Heart left ventricle (tissue), 13 donors: ENCODE measurements at regions not wholly inside any gene's neighbourhood (a gene's known extent, or its start where the extent isn't known, plus 50 kb on each side); places are given as distances from the start of the nearest gene placed in this dataset.

Source experiments
- CTCF ChIP-seq, 12 donors: fragments of 200-600 bp; sonication (generic) in 4 of 12; IDR thresholded peaks; one replicate each; pipeline versions ENCODE4 v1.5.0 to v1.8.0; 2018 to 2022; ENCODE audit warnings: antibody characterized with exemption in 12 of 12, mild to moderate bottlenecking in 5 of 12
- POLR2A ChIP-seq, 2 donors: fragments of 450-650 bp; IDR thresholded peaks; one replicate each; pipeline ENCODE4 v1.6.1; 2017; ENCODE audit warnings: antibody characterized with exemption in 2 of 2, mild to moderate bottlenecking in 2 of 2, moderate library complexity in 2 of 2
- donor health status: ischemic (EF 13 %, LVEDD 7.1; RV severe dilation, severe dysfunction).
- donor health status: DM: no; HTN: yes; CAD: no.
- donor health status: DM: no; HTN: no; CAD: no.
- donor health status: ischemic (EF 25% LVEDD 6.9; RV normal size, moderate dysfunction).
- donor health status: ischemic (EF 25% LVEDD 5.7; RV mildly dilated, moderate dysfunction).
- donor health status: ischemic (EF 35%, LVEDD 5.7; RV mildly dilated, moderate dysfunction).
- donor health status: nonischemic (EF 11% LVEDD 7.7; RV severe dilation, severe dysfunction).
- donor health status: DM: yes; HTN: yes; CAD: no.
- donor health status: PGD.
- donor health status: ischemic (EF 29% LVEDD 5.4; RV normal size, mild dysfunction).
- donor health status: nonischemic (EF 23%, LVEDD 6.1; RV moderate dilation, normal function).

DNA sequence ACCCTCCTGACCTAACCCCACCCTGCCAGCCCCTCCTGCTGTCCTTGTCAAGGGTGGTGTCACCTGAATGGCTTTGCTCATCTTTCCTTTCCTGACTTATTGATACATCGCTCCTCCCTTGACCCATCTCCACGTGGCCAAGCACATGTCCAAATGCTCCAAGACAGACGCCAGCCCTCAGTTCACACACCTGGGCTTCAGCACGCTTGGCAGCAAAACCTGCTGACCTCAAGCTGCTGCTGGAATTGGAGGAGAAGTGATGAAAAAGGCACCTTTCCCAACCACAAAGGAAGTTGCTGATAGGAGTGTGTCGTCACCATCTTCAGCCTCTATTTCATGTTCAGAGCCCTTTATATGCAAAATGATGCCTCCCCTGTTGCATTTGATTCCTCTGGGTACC is 141.3 kb downstream of the TLE3 start:
- TF ChIP-seq CTCF (IDR thresholded peaks at IDR 0.05) = no peak
- TF ChIP-seq POLR2A (IDR thresholded peaks at IDR 0.05) = no peak
